Smooth muscle cell (in vitro differentiated cells): ENCODE measurements at regions not wholly inside any gene's neighbourhood (a gene's known extent, or its start where the extent isn't known, plus 50 kb on each side); places are given as distances from the start of the nearest gene placed in this dataset.
A peak's percentile ranks its signal among the peaks of the same experiment; 100 is the strongest.

Experiments
- DNase-seq: peaks from one replicate; lab custom pipeline; 2025; ENCODE audit not compliant: unreplicated experiment; lab: John Stamatoyannopoulos, UW
- H2AFZ ChIP-seq: fragments of 200-600 bp; sonication (generic); 2 replicates; pipeline ENCODE4 v1.6.0; 2016; ENCODE audit warnings: antibody characterized with exemption, low read depth, mild to moderate bottlenecking
- H3F3A ChIP-seq: fragments of 200-600 bp; sonication (generic); 2 replicates; pipeline ENCODE4 v1.6.0; 2017; ENCODE audit warnings: antibody characterized with exemption, low read depth
- H3K27ac ChIP-seq: fragments of 200-600 bp; sonication (generic); 2 replicates; pipeline ENCODE4 v1.5.1; 2016; ENCODE audit warnings: low read depth, mild to moderate bottlenecking
- H3K27me3 ChIP-seq: fragments of 200-600 bp; sonication (generic); 2 replicates; pipeline ENCODE4 v1.6.1; 2016; ENCODE audit warnings: low read depth, mild to moderate bottlenecking
- H3K36me3 ChIP-seq: fragments of 200-600 bp; sonication (generic); 2 replicates; pipeline ENCODE4 v1.5.1; 2016; ENCODE audit warnings: low read depth
- H3K4me1 ChIP-seq: fragments of 200-600 bp; sonication (generic); 2 replicates; pipeline ENCODE4 v1.5.1; 2016; ENCODE audit warnings: low read depth
- H3K4me2 ChIP-seq: fragments of 200-600 bp; sonication (generic); 2 replicates; pipeline ENCODE4 v1.6.0; 2016; ENCODE audit warnings: mild to moderate bottlenecking
- H3K4me3 ChIP-seq: fragments of 200-600 bp; sonication (generic); 2 replicates; pipeline ENCODE4 v1.5.1; 2016; ENCODE audit warnings: mild to moderate bottlenecking
- H3K79me2 ChIP-seq: fragments of 200-600 bp; sonication (generic); 2 replicates; pipeline ENCODE4 v1.6.0; 2016; ENCODE audit warnings: low read depth, mild to moderate bottlenecking
- H3K9ac ChIP-seq: fragments of 200-600 bp; sonication (generic); 2 replicates; pipeline ENCODE4 v1.6.0; 2016; ENCODE audit warnings: low read depth
- H3K9me3 ChIP-seq: fragments of 200-600 bp; sonication (generic); replicated peaks from 2 replicates; pipeline ENCODE4 v1.5.1; 2016; ENCODE audit warnings: low read depth
- H4K20me1 ChIP-seq: fragments of 200-600 bp; sonication (generic); 2 replicates; pipeline ENCODE4 v1.6.0; 2016; ENCODE audit warnings: low read depth
- WGBS: methylation state at CpG from one replicate; pipeline ENCODE4 v1.1.7; 2016; ENCODE audit warnings: low lambda C conversion rate; 5-methylcytosine and 5-hydroxymethylcytosine counted together
- TF ChIP-seq, protein P1 (sequence below): fragments of 200-600 bp; sonication (generic); IDR thresholded peaks from 2 replicates; pipeline ENCODE4 v1.5.1; 2017; ENCODE audit warnings: borderline replicate concordance, mild to moderate bottlenecking, antibody characterized with exemption; ENCODE audit not compliant: insufficient read depth, poor library complexity, severe bottlenecking

DNA sequence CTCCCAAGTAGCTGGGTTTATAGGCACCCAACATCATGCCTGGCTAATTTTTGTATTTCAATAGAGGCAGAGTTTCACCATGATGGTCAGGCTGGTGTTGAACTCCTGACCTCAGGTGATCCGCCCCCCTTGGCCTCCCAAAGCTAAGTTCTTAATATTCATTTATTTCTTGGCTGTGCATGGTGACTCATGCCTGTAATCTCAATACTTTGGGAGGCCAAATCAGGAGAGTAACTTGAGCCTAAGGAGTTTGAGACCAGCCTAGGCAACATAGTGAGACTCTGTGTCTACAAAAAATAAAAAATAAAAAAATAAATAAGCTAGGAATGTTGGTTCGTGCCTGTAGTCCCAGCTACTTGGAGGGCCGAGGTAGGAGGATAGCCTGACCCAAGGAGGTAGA lies 587.1 kb upstream of the FTMT start:
- H3K36me3 ChIP-seq, result no peaks in the 10 kb centered on the region
- H4K20me1 ChIP-seq, result no peaks in the 10 kb centered on the region
- TF ChIP-seq, protein P1, sequence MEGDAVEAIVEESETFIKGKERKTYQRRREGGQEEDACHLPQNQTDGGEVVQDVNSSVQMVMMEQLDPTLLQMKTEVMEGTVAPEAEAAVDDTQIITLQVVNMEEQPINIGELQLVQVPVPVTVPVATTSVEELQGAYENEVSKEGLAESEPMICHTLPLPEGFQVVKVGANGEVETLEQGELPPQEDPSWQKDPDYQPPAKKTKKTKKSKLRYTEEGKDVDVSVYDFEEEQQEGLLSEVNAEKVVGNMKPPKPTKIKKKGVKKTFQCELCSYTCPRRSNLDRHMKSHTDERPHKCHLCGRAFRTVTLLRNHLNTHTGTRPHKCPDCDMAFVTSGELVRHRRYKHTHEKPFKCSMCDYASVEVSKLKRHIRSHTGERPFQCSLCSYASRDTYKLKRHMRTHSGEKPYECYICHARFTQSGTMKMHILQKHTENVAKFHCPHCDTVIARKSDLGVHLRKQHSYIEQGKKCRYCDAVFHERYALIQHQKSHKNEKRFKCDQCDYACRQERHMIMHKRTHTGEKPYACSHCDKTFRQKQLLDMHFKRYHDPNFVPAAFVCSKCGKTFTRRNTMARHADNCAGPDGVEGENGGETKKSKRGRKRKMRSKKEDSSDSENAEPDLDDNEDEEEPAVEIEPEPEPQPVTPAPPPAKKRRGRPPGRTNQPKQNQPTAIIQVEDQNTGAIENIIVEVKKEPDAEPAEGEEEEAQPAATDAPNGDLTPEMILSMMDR, result no peak
- DNase-seq, result no peak
- no peak overlapping the region for H3K4me3 ChIP-seq
- no peaks in the 10 kb centered on the region for H3K9me3 ChIP-seq
- H3F3A ChIP-seq, result no peaks in the 10 kb centered on the region
- WGBS, result 88% methylated on average over 3 of the region's 3 CpGs
- no peak overlapping the region for H2AFZ ChIP-seq
- H3K27ac ChIP-seq, result no peak overlapping the region
- no peak overlapping the region for H3K9ac ChIP-seq
- H3K27me3 ChIP-seq, result no peaks in the 10 kb centered on the region
- no peaks in the 10 kb centered on the region for H3K4me1 ChIP-seq
- no peaks in the 10 kb centered on the region for H3K79me2 ChIP-seq
- H3K4me2 ChIP-seq, result no peak overlapping the region

DNA sequence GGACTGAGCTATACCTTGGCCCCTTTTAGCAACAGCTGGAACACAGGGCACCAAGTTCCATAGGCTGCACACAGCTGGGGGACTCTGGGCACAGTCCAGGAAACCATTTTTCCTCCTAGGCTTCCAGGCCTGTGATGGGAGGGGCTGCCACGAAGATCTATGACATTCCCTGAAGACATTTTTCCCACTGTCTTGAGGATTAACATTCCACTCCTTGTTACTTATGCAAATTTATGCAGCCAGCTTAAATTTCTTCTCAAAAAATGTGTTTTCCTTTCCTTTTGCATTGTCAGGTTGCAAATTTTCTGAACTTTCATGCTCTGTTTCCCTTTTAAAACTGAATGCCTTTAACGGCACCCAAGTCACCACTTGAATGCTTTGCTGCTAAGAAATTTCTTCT lies 580.1 kb upstream of the FTMT start:
- no peak overlapping the region for H3K9ac ChIP-seq
- no peak overlapping the region for H2AFZ ChIP-seq
- H3K79me2 ChIP-seq, result no peaks in the 10 kb centered on the region
- no peak for DNase-seq
- H3K4me1 ChIP-seq, result peaks cover 4% of the 10 kb centered on the region
- H3K4me3 ChIP-seq, result no peak overlapping the region
- WGBS, result 91% methylated on average over 2 of the region's 2 CpGs
- no peak overlapping the region for H3K27ac ChIP-seq
- no peaks in the 10 kb centered on the region for H4K20me1 ChIP-seq
- H3K9me3 ChIP-seq, result no peaks in the 10 kb centered on the region
- no peak overlapping the region for H3K4me2 ChIP-seq
- no peaks in the 10 kb centered on the region for H3F3A ChIP-seq
- no peaks in the 10 kb centered on the region for H3K27me3 ChIP-seq
- H3K36me3 ChIP-seq, result no peaks in the 10 kb centered on the region
- TF ChIP-seq, protein P1, result no peak

DNA sequence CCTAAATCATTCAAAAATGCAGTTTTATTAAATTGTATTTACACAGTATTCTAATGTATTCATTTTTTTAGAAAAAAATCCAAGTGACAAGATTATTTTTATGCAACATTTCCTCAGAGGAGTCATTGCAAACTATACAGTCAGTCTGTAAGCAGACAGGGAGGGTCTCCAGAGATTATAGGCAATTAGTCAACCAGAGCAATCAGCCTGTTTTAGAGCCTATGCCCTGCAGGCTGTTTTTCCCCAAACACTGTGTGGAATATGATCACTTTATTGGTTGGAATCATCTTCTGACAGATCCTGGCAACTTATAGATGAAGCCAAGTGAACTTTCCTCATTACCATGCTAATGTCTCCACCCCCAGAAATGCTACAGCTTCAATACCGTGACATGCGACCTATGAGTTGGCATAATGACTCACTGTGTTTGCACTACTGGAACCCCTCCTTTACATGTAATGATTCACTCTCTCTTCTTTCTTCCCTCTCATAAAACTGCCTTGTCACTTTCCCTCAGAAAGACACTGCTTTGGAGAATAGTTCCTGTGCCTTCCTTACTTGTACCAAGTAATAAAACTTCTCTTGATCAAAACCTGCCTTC lies 577.7 kb upstream of the FTMT start:
- DNase-seq, result no peak
- H3K9me3 ChIP-seq, result no peaks in the 10 kb centered on the region
- H3K4me2 ChIP-seq, result peak overlapping the region; percentile 80
- no peaks in the 10 kb centered on the region for H3K79me2 ChIP-seq
- no peaks in the 10 kb centered on the region for H3K27me3 ChIP-seq
- no peaks in the 10 kb centered on the region for H4K20me1 ChIP-seq
- H3F3A ChIP-seq, result no peaks in the 10 kb centered on the region
- peak overlapping the region; percentile 65 for H3K9ac ChIP-seq
- 0% methylated on average over 2 of the region's 2 CpGs for WGBS
- H3K36me3 ChIP-seq, result no peaks in the 10 kb centered on the region
- H3K27ac ChIP-seq, result peak overlapping the region; percentile 90
- TF ChIP-seq, protein P1, result no peak
- no peak overlapping the region for H3K4me3 ChIP-seq
- H3K4me1 ChIP-seq, result peaks cover 4% of the 10 kb centered on the region
- H2AFZ ChIP-seq, result no peak overlapping the region

DNA sequence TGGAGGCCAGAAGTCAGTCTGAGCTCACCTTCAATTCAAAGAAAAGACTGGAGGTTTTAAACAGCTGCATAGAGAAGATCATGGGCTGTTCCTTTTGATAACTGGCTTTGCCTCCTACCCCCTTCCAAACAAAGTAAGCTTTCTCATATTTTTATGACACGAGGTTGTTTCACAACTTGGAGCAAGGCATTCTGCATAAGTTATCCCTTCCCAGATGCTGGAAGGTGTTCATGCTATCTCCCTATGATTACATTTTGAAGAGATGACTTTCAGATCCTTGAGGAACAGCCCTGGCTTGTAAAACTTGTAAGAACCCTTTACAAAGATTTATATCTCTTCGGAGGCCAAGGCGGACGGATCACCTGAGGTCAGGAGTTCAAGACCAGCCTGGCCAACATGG lies 571.9 kb upstream of the FTMT start:
- Histone ChIP-seq H3F3A (no peaks in the 10 kb centered on the region), H3K79me2 (no peaks in the 10 kb centered on the region), H4K20me1 (no peaks in the 10 kb centered on the region), H3K27me3 (no peaks in the 10 kb centered on the region), H3K9ac (no peak overlapping the region), H3K4me1 (no peaks in the 10 kb centered on the region), H3K4me2 (no peak overlapping the region), H3K4me3 (no peak overlapping the region), H3K27ac (no peak overlapping the region), H2AFZ (no peak overlapping the region), H3K36me3 (no peaks in the 10 kb centered on the region), H3K9me3 (no peaks in the 10 kb centered on the region)
- TF ChIP-seq, protein P1, result no peak
- 78% methylated on average over 4 of the region's 4 CpGs for WGBS
- DNase-seq, result no peak
